KBM-7 (cell line): ENCODE measurements at regions not wholly inside any gene's neighbourhood (a gene's known extent, or its start where the extent isn't known, plus 50 kb on each side); places are given as distances from the start of the nearest gene placed in this dataset.

ENCODE experiments used
- DNase-seq: peaks from one replicate; pipeline ENCODE4 v3.0.0-alpha.2; 2015
- in situ Hi-C: fragments of 300-500 bp; cut with MboI; formaldehyde crosslinking; loops from 2 replicates; pipeline ENCODE4 v1.14.3; 2020; ENCODE audit warnings: low sequenced_read_pairs, low pct_unique_long_range_greater_than_20kb, mixed read lengths

DNA sequence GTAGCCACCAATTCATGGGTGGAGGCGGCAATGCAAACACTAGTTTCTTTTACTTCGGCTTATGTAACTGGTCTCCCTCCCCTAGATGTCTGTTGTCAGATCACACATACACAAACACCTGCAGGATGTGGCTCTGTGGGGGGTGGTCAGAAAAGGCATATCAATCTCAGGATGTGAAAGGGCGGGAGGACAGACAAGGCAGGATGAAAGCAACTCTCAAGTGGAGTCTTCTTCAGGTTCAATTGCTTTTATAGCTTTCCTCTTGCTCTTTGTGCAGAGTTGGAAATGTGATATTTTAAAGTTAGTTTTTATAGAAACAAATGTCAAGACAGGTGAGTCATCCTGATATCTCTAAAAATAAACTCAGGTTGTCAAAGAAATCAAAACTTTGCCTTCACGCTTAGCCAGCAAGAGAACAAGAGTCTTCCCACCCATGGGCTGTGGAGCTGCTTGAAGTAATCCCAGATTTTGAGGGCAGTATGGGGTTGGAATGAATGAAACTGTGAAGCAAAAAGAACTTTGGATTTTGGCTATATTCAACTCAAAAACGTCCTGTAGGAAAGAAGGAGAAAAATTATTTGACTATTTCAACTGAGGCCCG lies 423.4 kb downstream of the GUCY1A2 start:
- DNase-seq = no peak
- in situ Hi-C loops = no loop called here

DNA sequence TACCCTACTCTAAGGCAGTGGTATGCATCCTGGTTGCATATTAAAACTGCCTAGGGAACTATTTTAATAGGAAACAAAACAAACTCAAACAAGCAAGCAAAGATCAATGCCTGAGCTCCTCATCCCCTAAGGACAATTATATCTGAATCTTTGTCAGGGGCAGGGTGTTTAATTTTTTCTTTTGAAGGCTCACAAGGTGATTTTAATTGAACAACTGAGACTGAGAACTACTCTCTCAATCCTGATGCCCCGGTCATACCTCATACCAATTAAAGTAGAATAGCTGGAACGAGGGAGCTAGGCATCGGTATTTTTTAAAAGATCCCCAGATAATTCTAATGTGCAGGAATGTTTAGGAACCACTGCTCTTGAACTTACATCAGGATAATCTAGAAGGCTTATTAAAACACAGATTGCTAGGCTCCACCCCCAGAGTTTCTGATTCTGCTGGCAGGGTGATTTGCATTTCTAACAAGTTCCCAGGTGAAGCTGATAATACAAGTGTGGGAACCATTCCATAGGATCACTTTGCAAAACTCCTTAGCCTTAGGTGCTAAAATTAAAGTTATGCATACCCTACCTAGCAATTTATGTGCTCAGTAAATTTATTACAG lies 416.5 kb downstream of the GUCY1A2 start:
- in situ Hi-C loops = no loop called here
- no peak for DNase-seq

DNA sequence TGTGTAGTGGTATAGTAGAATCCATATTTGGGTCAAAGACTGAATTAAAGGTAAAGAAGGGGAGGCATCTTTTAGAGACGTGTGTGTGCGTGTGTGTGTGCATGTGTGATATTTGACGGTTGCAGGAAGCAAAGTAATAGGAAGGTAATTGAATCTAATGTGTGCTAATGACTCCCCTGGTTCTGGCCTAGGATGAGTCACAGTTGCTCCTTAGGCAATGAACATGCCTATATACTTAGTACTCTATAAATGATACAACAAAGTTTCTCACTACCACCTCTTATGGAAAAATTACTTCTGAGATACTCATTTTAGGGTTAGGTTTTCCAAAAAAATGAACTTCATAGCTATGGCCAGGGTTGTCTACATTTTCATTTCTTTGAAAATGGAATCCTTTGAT lies 409.6 kb downstream of the GUCY1A2 start:
- in situ Hi-C loops = no loop called here
- no peak for DNase-seq

DNA sequence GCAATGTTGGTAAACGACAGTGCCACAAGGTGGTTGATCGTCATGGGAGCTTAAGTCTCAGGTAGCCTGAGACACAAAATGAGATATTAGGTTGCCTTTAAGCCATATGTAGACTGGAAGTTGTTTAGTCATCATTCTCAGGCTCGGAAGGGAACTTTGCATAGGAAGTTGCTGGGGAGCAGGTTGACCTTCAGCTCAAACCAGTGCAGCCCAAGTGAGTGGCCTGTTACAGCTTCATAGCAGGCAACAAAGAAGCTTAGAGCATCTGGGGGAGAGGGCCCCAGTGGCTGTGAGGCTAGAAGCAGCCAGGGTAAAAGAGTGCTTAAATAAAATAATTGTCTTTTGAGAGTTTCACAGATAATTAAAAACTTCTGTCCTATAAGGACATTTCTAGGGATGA lies 404.0 kb downstream of the GUCY1A2 start:
- no peak for DNase-seq
- in situ Hi-C loops = no loop called here

DNA sequence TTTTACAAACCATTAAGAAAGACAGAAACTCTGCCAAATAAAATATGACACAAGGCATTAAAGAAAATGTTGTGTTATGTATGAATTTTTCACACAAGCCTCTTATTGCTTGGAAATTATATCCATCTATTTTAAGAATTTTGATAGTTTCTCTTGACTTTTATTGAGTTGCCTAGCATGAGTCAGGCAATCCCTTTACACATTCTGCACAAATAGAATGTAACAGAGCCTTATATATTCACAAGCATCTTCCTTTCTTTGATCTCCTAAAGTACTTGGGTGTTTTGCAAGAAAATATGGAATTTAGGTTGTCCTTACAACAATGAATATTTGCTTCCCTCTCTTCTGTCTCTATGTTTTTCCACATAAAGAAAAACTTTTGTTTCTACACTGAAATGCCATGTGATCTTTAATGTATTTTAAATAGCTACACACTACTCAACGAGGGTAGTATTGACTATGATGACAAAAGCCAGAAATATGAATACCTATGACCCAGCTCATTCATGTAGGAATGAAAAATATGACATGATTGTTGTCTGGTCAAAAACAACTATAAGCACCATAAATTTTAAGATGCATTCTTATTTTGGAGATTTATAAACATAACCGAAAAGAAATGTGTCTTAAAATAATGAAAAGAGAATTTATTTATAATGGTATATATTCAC lies 398.8 kb downstream of the GUCY1A2 start:
- DNase-seq = no peak
- in situ Hi-C loops = no loop called here

DNA sequence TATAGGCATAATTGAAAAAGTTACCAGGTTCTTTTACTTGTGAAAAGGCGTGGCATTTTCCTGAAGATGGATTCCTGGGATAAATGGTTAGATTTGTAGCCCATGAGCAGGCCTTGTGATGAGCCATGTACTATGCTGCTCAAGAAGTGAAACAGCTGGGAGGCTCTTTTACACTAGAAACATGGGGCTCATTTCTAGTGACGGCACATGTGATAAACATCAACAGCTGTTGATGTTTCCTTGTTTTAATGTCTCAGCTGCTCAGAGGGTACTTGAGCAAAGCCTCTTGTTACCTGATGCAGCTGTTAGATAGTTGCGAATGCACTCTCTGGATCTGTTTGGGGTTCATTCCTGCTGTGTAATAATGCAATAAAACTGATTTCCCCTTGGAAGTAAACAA lies 396.8 kb downstream of the GUCY1A2 start:
- no peak for DNase-seq
- in situ Hi-C loops = no loop called here
